Endothelial cell (in vitro differentiated cells): ENCODE measurements at regions not wholly inside any gene's neighbourhood (a gene's known extent, or its start where the extent isn't known, plus 50 kb on each side); places are given as distances from the start of the nearest gene placed in this dataset.
"Not testable (repeated sequence)": the region's sequence is repeated elsewhere in the genome, so short reads cannot be mapped to it uniquely, and the experiment has no call there.

Experiments
- DNase-seq: peaks from one replicate; pipeline ENCODE4 v3.0.0; 2021; ENCODE audit warnings: low spot score
- H3K27ac Mint-ChIP-seq: one replicate; pipeline ENCODE4 v1.8.0; 2021; ENCODE audit warnings: mixed read lengths, inconsistent platforms; ENCODE audit not compliant: unreplicated experiment
- H3K27me3 Mint-ChIP-seq: one replicate; pipeline ENCODE4 v1.8.0; 2021; ENCODE audit warnings: mild to moderate bottlenecking, moderate library complexity, mixed read lengths, inconsistent platforms; ENCODE audit not compliant: unreplicated experiment
- H3K36me3 Mint-ChIP-seq: one replicate; pipeline ENCODE4 v1.8.0; 2021; ENCODE audit warnings: mild to moderate bottlenecking, low read depth, mixed read lengths, inconsistent platforms; ENCODE audit not compliant: unreplicated experiment
- H3K4me1 Mint-ChIP-seq: one replicate; pipeline ENCODE4 v1.8.0; 2021; ENCODE audit warnings: mild to moderate bottlenecking, mixed read lengths, inconsistent platforms; ENCODE audit not compliant: unreplicated experiment
- H3K4me3 Mint-ChIP-seq: one replicate; pipeline ENCODE4 v1.8.0; 2021; ENCODE audit warnings: mild to moderate bottlenecking, mixed read lengths, inconsistent platforms; ENCODE audit not compliant: unreplicated experiment
- H3K9me3 Mint-ChIP-seq: one replicate; pipeline ENCODE4 v1.8.0; 2021; ENCODE audit warnings: mixed read lengths, inconsistent platforms; ENCODE audit not compliant: unreplicated experiment
- TF ChIP-seq, protein P1 (sequence below): fragments of 200-600 bp; sonication (generic); IDR thresholded peaks from one replicate; pipeline ENCODE4 v1.5.0; 2021; ENCODE audit warnings: antibody characterized with exemption; ENCODE audit not compliant: unreplicated experiment

- Mint-ChIP-seq H3K4me1 (no peaks in the 10 kb centered on the region), H3K36me3 (no peaks in the 10 kb centered on the region), H3K4me3 (no peak overlapping the region), H3K27me3 (no peaks in the 10 kb centered on the region), H3K27ac (no peak overlapping the region), H3K9me3 (no peaks in the 10 kb centered on the region)
- TF ChIP-seq, protein P1, sequence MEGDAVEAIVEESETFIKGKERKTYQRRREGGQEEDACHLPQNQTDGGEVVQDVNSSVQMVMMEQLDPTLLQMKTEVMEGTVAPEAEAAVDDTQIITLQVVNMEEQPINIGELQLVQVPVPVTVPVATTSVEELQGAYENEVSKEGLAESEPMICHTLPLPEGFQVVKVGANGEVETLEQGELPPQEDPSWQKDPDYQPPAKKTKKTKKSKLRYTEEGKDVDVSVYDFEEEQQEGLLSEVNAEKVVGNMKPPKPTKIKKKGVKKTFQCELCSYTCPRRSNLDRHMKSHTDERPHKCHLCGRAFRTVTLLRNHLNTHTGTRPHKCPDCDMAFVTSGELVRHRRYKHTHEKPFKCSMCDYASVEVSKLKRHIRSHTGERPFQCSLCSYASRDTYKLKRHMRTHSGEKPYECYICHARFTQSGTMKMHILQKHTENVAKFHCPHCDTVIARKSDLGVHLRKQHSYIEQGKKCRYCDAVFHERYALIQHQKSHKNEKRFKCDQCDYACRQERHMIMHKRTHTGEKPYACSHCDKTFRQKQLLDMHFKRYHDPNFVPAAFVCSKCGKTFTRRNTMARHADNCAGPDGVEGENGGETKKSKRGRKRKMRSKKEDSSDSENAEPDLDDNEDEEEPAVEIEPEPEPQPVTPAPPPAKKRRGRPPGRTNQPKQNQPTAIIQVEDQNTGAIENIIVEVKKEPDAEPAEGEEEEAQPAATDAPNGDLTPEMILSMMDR, result no peak
- DNase-seq, result no peak
Measured at GRCh38 chr4:164139291-164139690, 614.6 kb upstream of the SMIM31 start.

- H3K4me1 Mint-ChIP-seq, H3K4me3 Mint-ChIP-seq, H3K27ac Mint-ChIP-seq, H3K27me3 Mint-ChIP-seq, H3K9me3 Mint-ChIP-seq, DNase-seq, H3K36me3 Mint-ChIP-seq: not testable (repeated sequence)
Measured at GRCh38 chr4:164141755-164142375, 612.1 kb upstream of the SMIM31 start.

GRCh38 chr4:164154416-164154815, 599.5 kb upstream of the SMIM31 start:
- H3K4me3 Mint-ChIP-seq, result no peak overlapping the region
- no peaks in the 10 kb centered on the region for H3K9me3 Mint-ChIP-seq
- no peaks in the 10 kb centered on the region for H3K4me1 Mint-ChIP-seq

DNA sequence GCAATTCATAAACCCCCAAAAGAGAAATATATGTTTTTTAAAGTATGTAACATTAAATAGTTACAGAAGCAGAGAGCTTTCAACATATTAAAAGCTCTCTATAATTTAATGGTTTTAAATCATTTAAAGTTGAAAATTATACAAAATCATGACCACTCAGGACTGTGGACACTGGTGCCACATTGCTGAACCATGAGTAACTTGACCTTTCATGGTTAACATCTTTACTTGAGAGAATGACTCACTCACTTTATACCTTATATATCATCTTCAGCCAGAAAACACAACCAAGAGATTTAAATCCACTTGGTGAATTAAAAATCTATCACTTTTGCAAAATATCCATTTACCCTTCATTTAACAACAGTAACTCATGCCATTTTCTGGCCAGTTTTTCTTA, 584.3 kb upstream of the SMIM31 start:
- H3K36me3 Mint-ChIP-seq, result no peaks in the 10 kb centered on the region
- TF ChIP-seq, protein P1, result no peak
- DNase-seq, result no peak

More at GRCh38 chr4:164154416-164154815, 599.5 kb upstream of the SMIM31 start:
- H3K36me3 Mint-ChIP-seq, result no peaks in the 10 kb centered on the region
- H3K27ac Mint-ChIP-seq, result no peak overlapping the region
- TF ChIP-seq, protein P1, result no peak
- no peaks in the 10 kb centered on the region for H3K27me3 Mint-ChIP-seq
- DNase-seq, result no peak

DNA sequence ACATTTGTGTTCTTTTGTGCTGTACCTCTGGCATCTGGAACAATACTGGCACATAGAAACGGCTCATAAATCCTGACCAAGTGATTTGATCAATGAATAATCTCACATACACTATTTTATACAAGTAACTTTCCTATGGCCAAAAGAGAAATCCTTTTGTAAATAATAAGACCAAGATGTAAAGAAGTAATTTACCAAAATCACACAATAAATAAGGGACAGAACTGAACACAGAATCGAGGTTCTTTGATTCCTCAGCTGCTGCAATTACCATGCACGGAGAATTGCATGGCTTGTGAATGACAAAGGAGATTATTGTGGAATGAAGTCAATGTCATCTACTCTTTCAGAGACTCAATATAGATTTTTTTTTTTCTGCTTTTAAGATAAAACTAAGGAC, 576.8 kb upstream of the SMIM31 start:
- H3K4me1 Mint-ChIP-seq, result no peaks in the 10 kb centered on the region
- H3K27me3 Mint-ChIP-seq, result no peaks in the 10 kb centered on the region
- no peaks in the 10 kb centered on the region for H3K9me3 Mint-ChIP-seq
- no peak overlapping the region for H3K4me3 Mint-ChIP-seq
- TF ChIP-seq, protein P1, result no peak
- DNase-seq, result no peak
- no peak overlapping the region for H3K27ac Mint-ChIP-seq
- no peaks in the 10 kb centered on the region for H3K36me3 Mint-ChIP-seq

More for the DNA sequence above, 584.3 kb upstream of the SMIM31 start:
- H3K4me3 Mint-ChIP-seq, result no peak overlapping the region
- H3K9me3 Mint-ChIP-seq, result no peaks in the 10 kb centered on the region
- H3K4me1 Mint-ChIP-seq, result no peaks in the 10 kb centered on the region
- H3K27me3 Mint-ChIP-seq, result peaks cover 2% of the 10 kb centered on the region
- no peak overlapping the region for H3K27ac Mint-ChIP-seq
